ENCODE measurements at regions not wholly inside any gene's neighbourhood (a gene's known extent, or its start where the extent isn't known, plus 50 kb on each side); places are given as distances from the start of the nearest gene placed in this dataset.

- Mint-ChIP-seq H3K9me3 (peaks cover 11% of the 10 kb centered on the region), H3K4me1 (ENCODE audit: low read depth in 2 of 2) (no peaks in the 10 kb centered on the region), H3K36me3 (no peaks in the 10 kb centered on the region), H3K27me3 (no peaks in the 10 kb centered on the region), H3K27ac (no peak overlapping the region), H3K4me3 (no peak overlapping the region)
- ATAC-seq (no peak), DNase-seq (ENCODE audit: low spot score) (no peak)
Observed at GRCh38 chr6:19432966-19433498, 404.1 kb upstream of the ID4 start.

GRCh38 chr6:19434065-19434464 is 403.1 kb upstream of the ID4 start:
- Mint-ChIP-seq H3K27ac (no peak overlapping the region), H3K36me3 (no peaks in the 10 kb centered on the region), H3K27me3 (no peaks in the 10 kb centered on the region), H3K9me3 (peaks cover 11% of the 10 kb centered on the region), H3K4me1 (ENCODE audit: low read depth in 2 of 2) (no peaks in the 10 kb centered on the region), H3K4me3 (no peak overlapping the region)
- ATAC-seq (no peak), DNase-seq (ENCODE audit: low spot score) (no peak)

GRCh38 chr6:19435755-19436154 is 401.4 kb upstream of the ID4 start:
- H3K27me3 Mint-ChIP-seq, result no peaks in the 10 kb centered on the region
- H3K27ac Mint-ChIP-seq, result no peak overlapping the region

GRCh38 chr6:19438566-19439353 is 398.4 kb upstream of the ID4 start:
- no peak for DNase-seq (ENCODE audit: low spot score)
- Mint-ChIP-seq H3K4me1 (ENCODE audit: low read depth in 2 of 2) (no peaks in the 10 kb centered on the region), H3K4me3 (no peak overlapping the region), H3K27ac (no peak overlapping the region), H3K27me3 (no peaks in the 10 kb centered on the region), H3K36me3 (no peaks in the 10 kb centered on the region), H3K9me3 (peaks cover 6% of the 10 kb centered on the region)
- no peak for ATAC-seq

More at GRCh38 chr6:19435755-19436154, 401.4 kb upstream of the ID4 start:
- Mint-ChIP-seq H3K4me1 (ENCODE audit: low read depth in 2 of 2) (no peaks in the 10 kb centered on the region), H3K9me3 (peaks cover 11% of the 10 kb centered on the region), H3K36me3 (no peaks in the 10 kb centered on the region), H3K4me3 (no peak overlapping the region)
- ATAC-seq, result no peak
- no peak for DNase-seq (ENCODE audit: low spot score)

GRCh38 chr6:19440531-19440930 is 396.6 kb upstream of the ID4 start:
- Mint-ChIP-seq H3K9me3 (peaks cover 6% of the 10 kb centered on the region), H3K4me3 (no peak overlapping the region), H3K27me3 (no peaks in the 10 kb centered on the region), H3K4me1 (ENCODE audit: low read depth in 2 of 2) (no peaks in the 10 kb centered on the region), H3K27ac (no peak overlapping the region), H3K36me3 (no peaks in the 10 kb centered on the region)
- DNase-seq (ENCODE audit: low spot score) (no peak), ATAC-seq (no peak)

GRCh38 chr6:19443411-19443810 is 393.8 kb upstream of the ID4 start:
- Mint-ChIP-seq H3K27me3 (no peaks in the 10 kb centered on the region), H3K4me1 (ENCODE audit: low read depth in 2 of 2) (no peaks in the 10 kb centered on the region), H3K36me3 (no peaks in the 10 kb centered on the region), H3K9me3 (peaks cover 4% of the 10 kb centered on the region), H3K4me3 (no peak overlapping the region), H3K27ac (no peak overlapping the region)
- ATAC-seq (no peak), DNase-seq (ENCODE audit: low spot score) (no peak)

GRCh38 chr6:19444041-19444440 is 393.1 kb upstream of the ID4 start:
- ATAC-seq, result no peak
- Mint-ChIP-seq H3K36me3 (no peaks in the 10 kb centered on the region), H3K4me1 (ENCODE audit: low read depth in 2 of 2) (no peaks in the 10 kb centered on the region), H3K4me3 (no peak overlapping the region), H3K9me3 (peaks cover 4% of the 10 kb centered on the region), H3K27ac (no peak overlapping the region), H3K27me3 (no peaks in the 10 kb centered on the region)
- DNase-seq (ENCODE audit: low spot score), result no peak

- Mint-ChIP-seq H3K27ac (no peak overlapping the region), H3K4me3 (no peak overlapping the region), H3K36me3 (no peaks in the 10 kb centered on the region), H3K9me3 (peaks cover 6% of the 10 kb centered on the region), H3K4me1 (ENCODE audit: low read depth in 2 of 2) (no peaks in the 10 kb centered on the region), H3K27me3 (no peaks in the 10 kb centered on the region)
- no peak for DNase-seq (ENCODE audit: low spot score)
- ATAC-seq, result no peak
Observed at GRCh38 chr6:19444481-19444880, 392.7 kb upstream of the ID4 start.

- Mint-ChIP-seq H3K27ac (no peak overlapping the region), H3K27me3 (no peaks in the 10 kb centered on the region), H3K36me3 (no peaks in the 10 kb centered on the region), H3K9me3 (peaks cover 10% of the 10 kb centered on the region), H3K4me1 (ENCODE audit: low read depth in 2 of 2) (no peaks in the 10 kb centered on the region), H3K4me3 (no peak overlapping the region)
- ATAC-seq, result no peak
- no peak for DNase-seq (ENCODE audit: low spot score)
Observed at GRCh38 chr6:19446570-19446969, 390.6 kb upstream of the ID4 start.

GRCh38 chr6:19450651-19451050 is 386.5 kb upstream of the ID4 start:
- Mint-ChIP-seq H3K4me1 (ENCODE audit: low read depth in 2 of 2) (no peaks in the 10 kb centered on the region), H3K36me3 (no peaks in the 10 kb centered on the region), H3K27me3 (no peaks in the 10 kb centered on the region), H3K9me3 (peaks cover 12% of the 10 kb centered on the region), H3K4me3 (no peak overlapping the region), H3K27ac (no peak overlapping the region)
- DNase-seq (ENCODE audit: low spot score) (no peak), ATAC-seq (no peak)

- H3K36me3 Mint-ChIP-seq, result no peaks in the 10 kb centered on the region
- peaks cover 8% of the 10 kb centered on the region for H3K9me3 Mint-ChIP-seq
- DNase-seq (ENCODE audit: low spot score) (no peak), ATAC-seq (no peak)
- no peak overlapping the region for H3K27ac Mint-ChIP-seq
- H3K4me3 Mint-ChIP-seq, result no peak overlapping the region
- H3K27me3 Mint-ChIP-seq, result no peaks in the 10 kb centered on the region
- H3K4me1 Mint-ChIP-seq (ENCODE audit: low read depth in 2 of 2), result no peaks in the 10 kb centered on the region
Observed at GRCh38 chr6:19452495-19452894, 384.7 kb upstream of the ID4 start.

- no peaks in the 10 kb centered on the region for H3K36me3 Mint-ChIP-seq
Observed at GRCh38 chr6:19454001-19454720, 383.0 kb upstream of the ID4 start.

GRCh38 chr6:19454721-19455392 is 382.3 kb upstream of the ID4 start:
- Mint-ChIP-seq H3K9me3 (peaks cover 2% of the 10 kb centered on the region), H3K4me1 (ENCODE audit: low read depth in 2 of 2) (no peaks in the 10 kb centered on the region), H3K27me3 (no peaks in the 10 kb centered on the region), H3K27ac (no peak overlapping the region), H3K4me3 (no peak overlapping the region), H3K36me3 (no peaks in the 10 kb centered on the region)
- ATAC-seq, result no peak
- no peak for DNase-seq (ENCODE audit: low spot score)

More at GRCh38 chr6:19454001-19454720, 383.0 kb upstream of the ID4 start:
- Mint-ChIP-seq H3K27ac (no peak overlapping the region), H3K27me3 (no peaks in the 10 kb centered on the region), H3K4me1 (ENCODE audit: low read depth in 2 of 2) (no peaks in the 10 kb centered on the region), H3K4me3 (no peak overlapping the region), H3K9me3 (peaks cover 8% of the 10 kb centered on the region)
- no peak for ATAC-seq
- DNase-seq (ENCODE audit: low spot score), result no peak

- Mint-ChIP-seq H3K36me3 (no peaks in the 10 kb centered on the region), H3K9me3 (no peaks in the 10 kb centered on the region), H3K27me3 (no peaks in the 10 kb centered on the region), H3K4me3 (no peak overlapping the region), H3K27ac (no peak overlapping the region), H3K4me1 (ENCODE audit: low read depth in 2 of 2) (no peaks in the 10 kb centered on the region)
- DNase-seq (ENCODE audit: low spot score) (no peak), ATAC-seq (no peak)
Observed at GRCh38 chr6:19463250-19463649, 373.9 kb upstream of the ID4 start.
